Neural cell (in vitro differentiated cells): ENCODE measurements at regions not wholly inside any gene's neighbourhood (a gene's known extent, or its start where the extent isn't known, plus 50 kb on each side); places are given as distances from the start of the nearest gene placed in this dataset.

Experiments
- H2AFZ ChIP-seq: fragments of 200-600, 300-800 bp; sonication (generic), shearing (Covaris generic); 2 replicates; pipeline ENCODE4 v1.6.0; 2014; ENCODE audit warnings: low read depth, mild to moderate bottlenecking, antibody characterized with exemption, low read length, moderate library complexity
- H3F3A ChIP-seq: fragments of 200-600 bp; shearing (Covaris generic); 2 replicates; pipeline ENCODE4 v1.6.1; 2016; ENCODE audit warnings: mild to moderate bottlenecking, moderate library complexity, mixed read lengths, antibody characterized with exemption, low read length; ENCODE audit not compliant: insufficient read depth, poor library complexity, severe bottlenecking
- H3K27ac ChIP-seq: fragments of 200-600, 300-800 bp; sonication (generic), shearing (Covaris generic); 2 replicates; pipeline ENCODE4 v1.5.1; 2014; ENCODE audit warnings: mild to moderate bottlenecking, low read length, moderate library complexity
- H3K27me3 ChIP-seq: fragments of 300-800, 200-600 bp; sonication (generic), shearing (Covaris generic); 2 replicates; pipeline ENCODE4 v1.6.0; 2014; ENCODE audit warnings: mild to moderate bottlenecking, low read depth, low read length, moderate library complexity; ENCODE audit not compliant: insufficient read depth
- H3K36me3 ChIP-seq: fragments of 300-800, 200-600 bp; sonication (generic), shearing (Covaris generic); 2 replicates; pipeline ENCODE4 v1.5.1; 2014; ENCODE audit warnings: mild to moderate bottlenecking, antibody characterized with exemption, low read length, moderate library complexity; ENCODE audit not compliant: insufficient read depth
- H3K4me2 ChIP-seq: fragments of 300-800, 200-600 bp; sonication (generic), shearing (Covaris generic); 2 replicates; pipeline ENCODE4 v1.6.0; 2014; ENCODE audit warnings: mild to moderate bottlenecking, low read length
- H3K4me3 ChIP-seq: fragments of 300-800, 200-600 bp; sonication (generic), shearing (Covaris generic); 2 replicates; pipeline ENCODE4 v1.5.1; 2014; ENCODE audit warnings: mild to moderate bottlenecking, low read length, moderate library complexity
- H3K79me2 ChIP-seq: fragments of 200-600 bp; shearing (Covaris generic); replicated peaks from 2 replicates; pipeline ENCODE4 v1.6.0; 2014; ENCODE audit warnings: mild to moderate bottlenecking, low read length, moderate library complexity; ENCODE audit not compliant: insufficient read depth
- H3K9ac ChIP-seq: fragments of 300-800, 200-600 bp; sonication (generic), shearing (Covaris generic); 2 replicates; pipeline ENCODE4 v1.6.1; 2016; ENCODE audit warnings: mild to moderate bottlenecking, low read length, mixed read lengths
- H3K9me2 ChIP-seq: fragments of 200-600 bp; shearing (Covaris generic); 2 replicates; pipeline ENCODE4 v1.6.1; 2016; ENCODE audit warnings: mild to moderate bottlenecking, low read length, mixed read lengths; ENCODE audit not compliant: insufficient read depth
- H3K9me3 ChIP-seq: fragments of 200-600, 300-800 bp; sonication (generic), shearing (Covaris generic); 2 replicates; pipeline ENCODE4 v1.6.1; 2016; ENCODE audit warnings: mild to moderate bottlenecking, mixed run types, low read length, moderate library complexity, mixed read lengths
- H4K20me1 ChIP-seq: fragments of 200-600 bp; shearing (Covaris generic); 2 replicates; pipeline ENCODE4 v1.6.1; 2016; ENCODE audit warnings: mild to moderate bottlenecking, mixed run types; ENCODE audit not compliant: insufficient read depth
- EP300 ChIP-seq: fragments of 450-650 bp; conservative IDR thresholded peaks from 2 replicates; pipeline ENCODE4 v1.6.1; 2014; ENCODE audit warnings: antibody characterized with exemption, mild to moderate bottlenecking, moderate library complexity; ENCODE audit not compliant: poor library complexity, severe bottlenecking
- EZH2 ChIP-seq: fragments of 200-600, 300-800 bp; shearing (Covaris generic), sonication (generic); IDR thresholded peaks from 2 replicates; pipeline ENCODE4 v1.6.1; 2014; ENCODE audit warnings: antibody characterized with exemption, low read length, borderline replicate concordance, mild to moderate bottlenecking; ENCODE audit not compliant: insufficient read depth, poor library complexity, severe bottlenecking
- MXI1 ChIP-seq: fragments of 450-650 bp; conservative IDR thresholded peaks from 2 replicates; pipeline ENCODE4 v1.6.1; 2014; ENCODE audit warnings: antibody characterized with exemption, mild to moderate bottlenecking; ENCODE audit not compliant: poor library complexity, severe bottlenecking
- POLR2AphosphoS5 ChIP-seq: IDR thresholded peaks from 2 replicates; pipeline ENCODE4 v1.6.1; 2012
- RAD21 ChIP-seq: fragments of 450-650 bp; conservative IDR thresholded peaks from 2 replicates; pipeline ENCODE4 v1.6.1; 2014; ENCODE audit warnings: antibody characterized with exemption, mild to moderate bottlenecking, moderate library complexity
- SMC3 ChIP-seq: fragments of 450-650 bp; conservative IDR thresholded peaks from 2 replicates; pipeline ENCODE4 v1.6.1; 2014; ENCODE audit warnings: antibody characterized with exemption, mild to moderate bottlenecking, moderate library complexity; ENCODE audit not compliant: poor library complexity
- TAF1 ChIP-seq: IDR thresholded peaks from 2 replicates; pipeline ENCODE4 v1.6.1; 2012; ENCODE audit warnings: low read depth
- TF ChIP-seq, protein P1 (sequence below): fragments of 450-650 bp; IDR thresholded peaks from 2 replicates; pipeline ENCODE4 v1.5.1; 2014; ENCODE audit warnings: antibody characterized with exemption, mild to moderate bottlenecking, moderate library complexity; ENCODE audit not compliant: poor library complexity, severe bottlenecking
- TF ChIP-seq, protein P2 (sequence below): IDR thresholded peaks from 2 replicates; pipeline ENCODE4 v1.6.1; 2012; ENCODE audit warnings: borderline replicate concordance

DNA sequence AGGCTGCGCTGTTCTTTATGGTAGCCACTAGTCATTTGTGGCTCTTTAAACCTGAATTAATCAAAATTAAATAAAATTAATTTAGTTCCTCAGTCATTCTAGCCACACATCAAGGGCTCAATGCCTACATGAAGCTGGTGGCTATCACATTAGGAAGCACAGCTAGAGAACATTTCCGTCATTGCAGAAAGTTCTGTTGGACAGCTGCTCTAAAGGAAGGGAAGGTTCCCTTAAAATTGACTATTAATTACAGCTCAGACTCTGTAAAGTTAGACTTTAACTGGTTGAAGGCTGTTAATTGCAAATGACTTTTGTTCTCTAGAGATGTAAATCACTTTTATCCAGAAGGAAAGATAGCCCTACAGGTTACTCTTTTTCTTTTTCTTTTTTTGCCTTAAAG is 202.7 kb upstream of the ADAMTS9 start:
- H3K9ac ChIP-seq: no peak overlapping the region
- TF ChIP-seq, protein P1, sequence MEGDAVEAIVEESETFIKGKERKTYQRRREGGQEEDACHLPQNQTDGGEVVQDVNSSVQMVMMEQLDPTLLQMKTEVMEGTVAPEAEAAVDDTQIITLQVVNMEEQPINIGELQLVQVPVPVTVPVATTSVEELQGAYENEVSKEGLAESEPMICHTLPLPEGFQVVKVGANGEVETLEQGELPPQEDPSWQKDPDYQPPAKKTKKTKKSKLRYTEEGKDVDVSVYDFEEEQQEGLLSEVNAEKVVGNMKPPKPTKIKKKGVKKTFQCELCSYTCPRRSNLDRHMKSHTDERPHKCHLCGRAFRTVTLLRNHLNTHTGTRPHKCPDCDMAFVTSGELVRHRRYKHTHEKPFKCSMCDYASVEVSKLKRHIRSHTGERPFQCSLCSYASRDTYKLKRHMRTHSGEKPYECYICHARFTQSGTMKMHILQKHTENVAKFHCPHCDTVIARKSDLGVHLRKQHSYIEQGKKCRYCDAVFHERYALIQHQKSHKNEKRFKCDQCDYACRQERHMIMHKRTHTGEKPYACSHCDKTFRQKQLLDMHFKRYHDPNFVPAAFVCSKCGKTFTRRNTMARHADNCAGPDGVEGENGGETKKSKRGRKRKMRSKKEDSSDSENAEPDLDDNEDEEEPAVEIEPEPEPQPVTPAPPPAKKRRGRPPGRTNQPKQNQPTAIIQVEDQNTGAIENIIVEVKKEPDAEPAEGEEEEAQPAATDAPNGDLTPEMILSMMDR: no peak
- TF ChIP-seq RAD21: no peak
- TF ChIP-seq EZH2: no peak
- no peak for TF ChIP-seq EP300
- no peak for TF ChIP-seq POLR2AphosphoS5
- TF ChIP-seq, protein P2, sequence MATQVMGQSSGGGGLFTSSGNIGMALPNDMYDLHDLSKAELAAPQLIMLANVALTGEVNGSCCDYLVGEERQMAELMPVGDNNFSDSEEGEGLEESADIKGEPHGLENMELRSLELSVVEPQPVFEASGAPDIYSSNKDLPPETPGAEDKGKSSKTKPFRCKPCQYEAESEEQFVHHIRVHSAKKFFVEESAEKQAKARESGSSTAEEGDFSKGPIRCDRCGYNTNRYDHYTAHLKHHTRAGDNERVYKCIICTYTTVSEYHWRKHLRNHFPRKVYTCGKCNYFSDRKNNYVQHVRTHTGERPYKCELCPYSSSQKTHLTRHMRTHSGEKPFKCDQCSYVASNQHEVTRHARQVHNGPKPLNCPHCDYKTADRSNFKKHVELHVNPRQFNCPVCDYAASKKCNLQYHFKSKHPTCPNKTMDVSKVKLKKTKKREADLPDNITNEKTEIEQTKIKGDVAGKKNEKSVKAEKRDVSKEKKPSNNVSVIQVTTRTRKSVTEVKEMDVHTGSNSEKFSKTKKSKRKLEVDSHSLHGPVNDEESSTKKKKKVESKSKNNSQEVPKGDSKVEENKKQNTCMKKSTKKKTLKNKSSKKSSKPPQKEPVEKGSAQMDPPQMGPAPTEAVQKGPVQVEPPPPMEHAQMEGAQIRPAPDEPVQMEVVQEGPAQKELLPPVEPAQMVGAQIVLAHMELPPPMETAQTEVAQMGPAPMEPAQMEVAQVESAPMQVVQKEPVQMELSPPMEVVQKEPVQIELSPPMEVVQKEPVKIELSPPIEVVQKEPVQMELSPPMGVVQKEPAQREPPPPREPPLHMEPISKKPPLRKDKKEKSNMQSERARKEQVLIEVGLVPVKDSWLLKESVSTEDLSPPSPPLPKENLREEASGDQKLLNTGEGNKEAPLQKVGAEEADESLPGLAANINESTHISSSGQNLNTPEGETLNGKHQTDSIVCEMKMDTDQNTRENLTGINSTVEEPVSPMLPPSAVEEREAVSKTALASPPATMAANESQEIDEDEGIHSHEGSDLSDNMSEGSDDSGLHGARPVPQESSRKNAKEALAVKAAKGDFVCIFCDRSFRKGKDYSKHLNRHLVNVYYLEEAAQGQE: no peak
- no peak for TF ChIP-seq MXI1
- no peak for TF ChIP-seq TAF1
- H3K79me2 ChIP-seq: no peaks in the 10 kb centered on the region
- no peaks in the 10 kb centered on the region for H4K20me1 ChIP-seq
- no peaks in the 10 kb centered on the region for H3K9me3 ChIP-seq
- H3K27me3 ChIP-seq: no peaks in the 10 kb centered on the region
- H3K4me3 ChIP-seq: no peak overlapping the region
- no peaks in the 10 kb centered on the region for H3F3A ChIP-seq
- no peak overlapping the region for H3K27ac ChIP-seq
- no peak overlapping the region for H2AFZ ChIP-seq
- no peaks in the 10 kb centered on the region for H3K36me3 ChIP-seq
- no peaks in the 10 kb centered on the region for H3K9me2 ChIP-seq
- H3K4me2 ChIP-seq: no peak overlapping the region

DNA sequence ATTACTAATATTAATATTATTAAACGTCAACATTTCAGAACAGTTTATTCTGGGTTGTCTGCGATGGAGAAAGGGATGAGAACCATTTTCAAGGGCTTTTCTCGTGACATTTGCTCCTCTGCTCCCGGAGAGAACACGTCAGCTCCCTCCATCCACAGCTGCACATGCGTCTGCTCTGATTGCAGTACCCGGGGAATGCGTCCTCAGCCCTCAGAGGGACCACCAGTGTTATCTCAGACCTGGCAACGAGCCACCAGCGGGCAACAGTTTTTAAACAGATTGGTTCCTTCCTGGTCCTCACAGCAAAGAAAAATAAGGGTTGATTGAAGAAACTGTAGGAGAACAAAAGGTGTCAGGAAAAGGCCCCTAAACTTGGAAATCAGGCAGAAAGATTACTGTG is 202.2 kb upstream of the ADAMTS9 start:
- no peaks in the 10 kb centered on the region for H3K9me2 ChIP-seq
- H3K27me3 ChIP-seq: no peaks in the 10 kb centered on the region
- H3K27ac ChIP-seq: no peak overlapping the region
- H3F3A ChIP-seq: no peaks in the 10 kb centered on the region
- H3K4me3 ChIP-seq: no peak overlapping the region
- no peaks in the 10 kb centered on the region for H4K20me1 ChIP-seq
- H3K36me3 ChIP-seq: no peaks in the 10 kb centered on the region
- H3K79me2 ChIP-seq: no peaks in the 10 kb centered on the region
- no peak overlapping the region for H3K4me2 ChIP-seq
- no peak overlapping the region for H2AFZ ChIP-seq
- H3K9me3 ChIP-seq: no peaks in the 10 kb centered on the region
- TF ChIP-seq MXI1 (no peak), EP300 (no peak), SMC3 (no peak), POLR2AphosphoS5 (no peak)
- TF ChIP-seq, protein P1: no peak
- TF ChIP-seq, protein P2: no peak
- no peak overlapping the region for H3K9ac ChIP-seq
